GM23248 (cell line): ENCODE measurements at regions not wholly inside any gene's neighbourhood (a gene's known extent, or its start where the extent isn't known, plus 50 kb on each side); places are given as distances from the start of the nearest gene placed in this dataset.

Experiments
- EZH2 ChIP-seq: fragments of 200-600 bp; sonication (generic); IDR thresholded peaks from 2 replicates; pipeline ENCODE4 v1.6.1; 2018; ENCODE audit warnings: antibody characterized with exemption, mild to moderate bottlenecking; ENCODE audit not compliant: insufficient read depth, poor library complexity, severe bottlenecking
- EZH2phosphoT487 ChIP-seq: fragments of 200-600 bp; sonication (generic); IDR thresholded peaks from 2 replicates; pipeline ENCODE4 v1.6.1; 2018; ENCODE audit warnings: antibody characterized with exemption, moderate library complexity, mild to moderate bottlenecking, low read depth; ENCODE audit not compliant: insufficient read depth

- TF ChIP-seq EZH2 (no peak), EZH2phosphoT487 (no peak)
These were observed 836.1 kb upstream of the CDH8 start for GRCh38 chr16:62872339-62872738.
